ENCODE measurements at regions not wholly inside any gene's neighbourhood (a gene's known extent, or its start where the extent isn't known, plus 50 kb on each side); places are given as distances from the start of the nearest gene placed in this dataset.
"Not testable (repeated sequence)": the region's sequence is repeated elsewhere in the genome, so short reads cannot be mapped to it uniquely, and the experiment has no call there.

DNA sequence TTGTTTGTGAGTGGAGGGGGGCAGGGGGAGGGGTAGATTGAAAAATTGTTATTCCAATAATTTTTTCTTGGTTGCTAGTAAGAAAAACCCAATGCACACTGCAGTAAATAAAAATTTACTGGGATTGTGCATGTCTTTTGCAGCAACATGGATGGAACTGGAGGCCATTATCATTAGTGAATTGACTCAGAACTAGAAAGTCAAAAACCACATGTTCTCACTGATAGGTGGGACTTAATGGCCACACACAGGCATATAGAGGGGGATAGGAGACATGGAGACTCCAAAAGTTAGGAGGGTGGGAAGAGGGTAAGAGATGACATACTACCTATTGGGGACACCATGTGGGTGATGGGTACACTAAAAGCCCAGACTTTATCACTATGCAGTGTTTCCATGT is 67.2 kb downstream of the BUB3 start:
- no peak overlapping the region for H3K27ac ChIP-seq
- H3K27me3 ChIP-seq, result no peaks in the 10 kb centered on the region
- no peak for DNase-seq
- intact Hi-C loops (cut with DNase I; ENCODE audit: low total_unique reads), result no loop called here
- H3K36me3 ChIP-seq, result no peaks in the 10 kb centered on the region
- no peaks in the 10 kb centered on the region for H3K9me3 ChIP-seq
- no peak for TF ChIP-seq POLR2A (IDR thresholded peaks at IDR 0.05)
- no peaks in the 10 kb centered on the region for H3K4me1 ChIP-seq
- no peak overlapping the region for H3K4me3 ChIP-seq

DNA sequence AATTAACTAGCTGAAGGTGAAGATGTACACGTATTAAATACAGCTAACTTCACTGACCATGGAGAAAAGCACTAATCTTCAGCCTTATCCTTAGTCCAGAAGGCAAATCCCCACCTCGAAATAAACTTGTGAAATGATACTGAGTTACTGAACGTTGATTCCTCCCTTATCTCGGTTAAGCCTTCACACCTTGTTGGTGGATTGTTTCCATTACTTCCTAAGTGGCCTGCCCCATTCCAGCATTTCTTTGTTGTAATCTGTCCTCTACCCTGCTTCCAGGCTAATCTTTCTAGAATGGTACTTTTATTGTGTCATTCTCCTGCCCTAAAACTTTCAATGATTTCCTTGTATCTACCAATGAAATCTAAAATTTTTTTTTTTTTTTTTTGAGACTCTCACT is 68.6 kb downstream of the BUB3 start:
- no peak overlapping the region for H3K4me3 ChIP-seq
- no peaks in the 10 kb centered on the region for H3K27me3 ChIP-seq
- H3K9me3 ChIP-seq, result no peaks in the 10 kb centered on the region
- no peaks in the 10 kb centered on the region for H3K36me3 ChIP-seq
- WGBS, 5 donors, result 48 to 64% (median 57%) methylated on average over 4 of the region's 4 CpGs
- no peak for DNase-seq
- TF ChIP-seq POLR2A (IDR thresholded peaks at IDR 0.05), result no peak
- TF ChIP-seq EP300 (IDR thresholded peaks at IDR 0.05), result no peak
- no peak for TF ChIP-seq POLR2AphosphoS5 (IDR thresholded peaks at IDR 0.05)
- TF ChIP-seq, protein P1, sequence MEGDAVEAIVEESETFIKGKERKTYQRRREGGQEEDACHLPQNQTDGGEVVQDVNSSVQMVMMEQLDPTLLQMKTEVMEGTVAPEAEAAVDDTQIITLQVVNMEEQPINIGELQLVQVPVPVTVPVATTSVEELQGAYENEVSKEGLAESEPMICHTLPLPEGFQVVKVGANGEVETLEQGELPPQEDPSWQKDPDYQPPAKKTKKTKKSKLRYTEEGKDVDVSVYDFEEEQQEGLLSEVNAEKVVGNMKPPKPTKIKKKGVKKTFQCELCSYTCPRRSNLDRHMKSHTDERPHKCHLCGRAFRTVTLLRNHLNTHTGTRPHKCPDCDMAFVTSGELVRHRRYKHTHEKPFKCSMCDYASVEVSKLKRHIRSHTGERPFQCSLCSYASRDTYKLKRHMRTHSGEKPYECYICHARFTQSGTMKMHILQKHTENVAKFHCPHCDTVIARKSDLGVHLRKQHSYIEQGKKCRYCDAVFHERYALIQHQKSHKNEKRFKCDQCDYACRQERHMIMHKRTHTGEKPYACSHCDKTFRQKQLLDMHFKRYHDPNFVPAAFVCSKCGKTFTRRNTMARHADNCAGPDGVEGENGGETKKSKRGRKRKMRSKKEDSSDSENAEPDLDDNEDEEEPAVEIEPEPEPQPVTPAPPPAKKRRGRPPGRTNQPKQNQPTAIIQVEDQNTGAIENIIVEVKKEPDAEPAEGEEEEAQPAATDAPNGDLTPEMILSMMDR (IDR thresholded peaks at IDR 0.05), result no peak
- no peak overlapping the region for H3K27ac ChIP-seq
- intact Hi-C loops (cut with DNase I; ENCODE audit: low total_unique reads), result no loop called here
- H3K4me1 ChIP-seq, result no peaks in the 10 kb centered on the region

DNA sequence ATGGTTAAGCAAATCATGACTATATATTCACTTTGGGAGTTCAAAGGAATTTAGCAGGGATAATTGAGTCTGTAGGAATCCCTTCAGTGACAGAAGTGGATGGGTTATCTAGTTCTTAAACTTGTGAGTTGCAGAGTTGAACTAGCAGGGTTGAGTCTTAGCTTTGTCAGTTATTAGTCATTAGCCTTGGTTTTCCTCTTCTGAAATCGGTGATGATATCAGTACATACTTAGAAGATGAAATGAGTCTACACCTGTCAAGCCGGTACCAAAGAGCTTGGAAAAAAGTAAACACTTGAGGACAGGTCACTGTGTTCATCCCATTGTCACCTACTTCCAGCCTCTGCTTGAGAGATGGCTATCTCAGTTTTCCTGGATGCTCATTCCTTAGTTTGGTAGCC is 73.5 kb downstream of the BUB3 start:
- Histone ChIP-seq H3K9me3 (no peaks in the 10 kb centered on the region), H3K4me3 (no peak overlapping the region), H3K27me3 (no peaks in the 10 kb centered on the region), H3K36me3 (peaks cover 0 to 31% (median 2%) of the 10 kb centered on the region in 4 donors), H3K27ac (no peak overlapping the region), H3K4me1 (no peaks in the 10 kb centered on the region)
- WGBS, 5 donors, result 63 to 90% (median 89%) methylated on average over 2 of the region's 2 CpGs
- no peak for DNase-seq
- TF ChIP-seq, protein P1 (IDR thresholded peaks at IDR 0.05), result no peak
- no peak for TF ChIP-seq EP300 (IDR thresholded peaks at IDR 0.05)
- no peak for TF ChIP-seq POLR2A (IDR thresholded peaks at IDR 0.05)
- no peak for TF ChIP-seq POLR2AphosphoS5 (IDR thresholded peaks at IDR 0.05)
- intact Hi-C loops (cut with DNase I; ENCODE audit: low total_unique reads), result no loop called here

DNA sequence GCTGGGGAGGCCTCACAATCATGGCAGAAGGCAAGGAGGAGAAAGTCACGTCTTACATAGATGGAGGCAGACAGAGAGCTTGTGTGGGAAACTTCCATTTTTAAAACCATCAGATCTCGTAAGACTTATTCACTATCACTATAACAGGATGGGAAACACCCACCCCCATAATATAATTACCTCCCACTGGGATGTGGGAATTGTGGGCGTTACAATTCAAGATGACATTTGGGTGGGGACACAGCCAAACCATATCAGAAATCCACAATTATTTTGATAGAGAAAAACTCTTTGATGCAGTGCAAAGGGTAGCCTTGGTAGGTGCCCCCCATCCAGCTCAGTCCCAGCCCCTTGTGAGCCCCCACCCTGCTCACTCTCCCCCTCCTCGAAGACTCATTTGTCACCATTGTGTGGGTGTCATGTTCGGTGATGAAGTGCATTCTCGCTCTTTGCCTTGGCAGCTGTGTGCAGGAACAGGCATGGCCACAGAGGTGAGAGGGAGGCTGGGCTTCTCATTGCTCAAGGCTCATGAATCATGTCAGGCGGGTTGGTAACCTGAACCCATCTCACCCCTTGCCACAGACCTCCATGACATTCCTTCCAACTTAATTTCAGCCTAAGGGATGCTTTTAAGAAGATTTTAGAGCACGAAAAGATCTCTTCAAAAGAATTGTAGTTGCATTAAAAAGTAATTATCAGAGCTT is 75.9 kb downstream of the BUB3 start:
- Histone ChIP-seq H3K9me3 (peaks cover 0 to 17% (median 10%) of the 10 kb centered on the region in 4 donors), H3K4me3 (no peak overlapping the region), H3K27me3 (no peaks in the 10 kb centered on the region), H3K36me3 (peaks cover 0 to 37% (median 2%) of the 10 kb centered on the region in 4 donors), H3K27ac (no peak overlapping the region), H3K4me1 (no peaks in the 10 kb centered on the region)
- intact Hi-C loops (cut with DNase I; ENCODE audit: low total_unique reads), result no loop called here
- DNase-seq, result no peak
- 57 to 70% (median 66%) methylated on average over 8 of the region's 8 CpGs for WGBS, 5 donors
- TF ChIP-seq, protein P1 (IDR thresholded peaks at IDR 0.05), result no peak
- no peak for TF ChIP-seq POLR2A (IDR thresholded peaks at IDR 0.05)
- no peak for TF ChIP-seq EP300 (IDR thresholded peaks at IDR 0.05)
- TF ChIP-seq POLR2AphosphoS5 (IDR thresholded peaks at IDR 0.05), result no peak

DNA sequence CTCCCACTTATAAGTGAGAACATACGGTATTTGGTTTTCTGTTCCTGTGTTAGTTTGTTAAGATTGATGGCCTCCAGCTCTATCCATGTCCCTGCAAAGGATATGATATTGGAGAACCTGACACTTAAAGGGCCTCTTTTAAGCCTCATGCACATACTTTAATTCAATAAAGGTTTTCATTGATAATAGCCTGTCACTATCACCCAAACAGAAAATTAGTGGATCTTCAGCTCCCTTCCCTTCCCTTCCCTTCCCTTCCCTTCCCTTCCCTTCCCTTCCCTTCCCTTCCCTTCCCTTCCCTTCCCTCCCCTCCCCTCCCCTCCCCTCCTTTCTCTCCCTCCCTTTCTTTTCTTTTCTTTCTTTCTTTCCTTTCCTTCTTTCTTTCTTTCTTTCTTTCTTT is 78.7 kb downstream of the BUB3 start:
- H3K4me1 ChIP-seq; H3K27ac ChIP-seq; H3K4me3 ChIP-seq; DNase-seq; H3K27me3 ChIP-seq; intact Hi-C loops (cut with DNase I; ENCODE audit: low total_unique reads): not testable (repeated sequence)
- H3K36me3 ChIP-seq, result peaks cover 0 to 37% (median 2%) of the 10 kb centered on the region in 4 donors
- WGBS, 5 donors, result 82 to 96% (median 95%) methylated on average over 1 of the region's 1 CpG
- peaks cover 0 to 26% (median 10%) of the 10 kb centered on the region in 4 donors for H3K9me3 ChIP-seq

DNA sequence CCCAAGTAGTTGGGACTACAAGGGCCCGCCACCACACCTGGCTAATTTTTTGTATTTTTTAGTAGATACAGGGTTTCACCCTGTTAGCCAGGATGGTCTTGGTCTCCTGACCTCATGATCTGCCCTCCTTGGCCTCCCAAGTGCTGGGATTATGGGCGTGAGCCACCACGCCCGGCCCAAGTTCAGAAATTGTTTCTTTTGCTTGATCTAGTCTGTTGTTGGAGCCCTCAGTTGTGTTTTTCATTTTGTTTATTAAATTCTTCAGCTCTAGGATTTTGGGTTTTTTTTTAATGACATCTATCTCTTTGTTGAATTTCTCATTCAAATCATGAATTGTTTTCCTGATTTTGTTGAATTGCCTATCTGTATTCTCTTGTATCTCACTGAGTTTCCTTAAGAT is 80.8 kb downstream of the BUB3 start:
- H3K27ac ChIP-seq; H3K27me3 ChIP-seq; H3K4me3 ChIP-seq; DNase-seq; H3K4me1 ChIP-seq; intact Hi-C loops (cut with DNase I; ENCODE audit: low total_unique reads): not testable (repeated sequence)
- H3K36me3 ChIP-seq, result peaks cover 0 to 27% (median 2%) of the 10 kb centered on the region in 4 donors
- 94 to 99% (median 97%) methylated on average over 4 of the region's 4 CpGs for WGBS, 5 donors
- H3K9me3 ChIP-seq, result peaks cover 0 to 26% (median 10%) of the 10 kb centered on the region in 4 donors

All from stomach (tissue), 8 donors.